NCI-H748 (cell line): ENCODE measurements at regions not wholly inside any gene's neighbourhood (a gene's known extent, or its start where the extent isn't known, plus 50 kb on each side); places are given as distances from the start of the nearest gene placed in this dataset.
"Not testable (repeated sequence)": the region's sequence is repeated elsewhere in the genome, so short reads cannot be mapped to it uniquely, and the experiment has no call there.

Source experiments
- DNase-seq: peaks from one replicate; lab custom pipeline; 2025; ENCODE audit not compliant: unreplicated experiment; lab: John Stamatoyannopoulos, UW

- no peak for DNase-seq
These were observed 150.6 kb downstream of the SI start for GRCh38 chr3:164927728-164928127.

DNA sequence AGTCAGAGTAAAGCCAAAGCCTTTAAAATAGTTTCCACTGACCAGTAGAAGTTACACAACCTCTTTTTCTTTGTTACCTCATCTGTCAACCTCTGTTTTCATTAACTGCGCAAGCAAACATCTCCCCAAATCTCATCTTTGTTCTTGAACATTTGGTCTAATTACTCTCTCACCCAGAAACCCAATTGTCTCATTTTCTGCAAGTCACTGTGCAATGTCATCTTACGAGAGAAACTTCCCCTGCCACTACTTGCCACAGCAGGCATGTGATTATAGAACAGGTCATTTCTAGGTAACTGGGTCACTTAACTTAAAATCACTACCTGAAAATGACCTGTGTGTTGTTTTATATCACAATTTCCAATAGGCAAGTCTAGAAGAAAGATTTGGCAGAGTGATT, 159.4 kb downstream of the SI start:
- no peak for DNase-seq

GRCh38 chr3:164912916-164913315, 165.4 kb downstream of the SI start:
- no peak for DNase-seq

DNA sequence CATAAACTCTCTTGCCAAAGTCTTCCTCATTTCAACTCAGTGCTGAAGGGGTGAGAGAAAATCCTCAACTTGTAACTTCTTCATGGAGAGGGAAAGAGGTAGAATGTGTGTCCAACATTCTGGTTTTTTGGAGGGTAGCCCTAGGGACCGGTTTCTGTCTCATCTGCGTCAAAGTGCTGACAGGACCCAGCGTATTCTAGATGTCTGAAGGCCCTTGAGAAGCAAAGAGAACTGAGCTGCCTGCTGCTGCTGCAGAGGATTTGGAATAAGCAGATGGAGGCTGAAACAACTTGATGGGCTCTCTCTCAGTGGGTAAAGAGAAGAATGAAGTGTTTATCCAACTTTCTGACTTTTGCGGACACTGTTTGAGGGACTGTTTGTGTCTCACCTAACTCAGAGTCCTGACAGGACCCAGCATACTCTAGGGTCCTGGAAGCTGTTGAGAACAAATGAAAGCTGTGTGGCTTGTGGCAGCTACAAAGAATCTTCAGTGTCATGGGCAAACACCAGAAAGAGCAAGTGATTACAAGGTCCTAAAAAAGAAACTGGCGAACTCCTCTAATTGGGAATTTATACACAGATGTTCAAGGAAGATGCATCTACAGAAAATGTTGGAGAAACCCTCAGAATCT, 174.4 kb downstream of the SI start:
- DNase-seq = peak; percentile 73

GRCh38 chr3:164897342-164897741, 181.0 kb downstream of the SI start:
- DNase-seq = peak; percentile 60

DNA sequence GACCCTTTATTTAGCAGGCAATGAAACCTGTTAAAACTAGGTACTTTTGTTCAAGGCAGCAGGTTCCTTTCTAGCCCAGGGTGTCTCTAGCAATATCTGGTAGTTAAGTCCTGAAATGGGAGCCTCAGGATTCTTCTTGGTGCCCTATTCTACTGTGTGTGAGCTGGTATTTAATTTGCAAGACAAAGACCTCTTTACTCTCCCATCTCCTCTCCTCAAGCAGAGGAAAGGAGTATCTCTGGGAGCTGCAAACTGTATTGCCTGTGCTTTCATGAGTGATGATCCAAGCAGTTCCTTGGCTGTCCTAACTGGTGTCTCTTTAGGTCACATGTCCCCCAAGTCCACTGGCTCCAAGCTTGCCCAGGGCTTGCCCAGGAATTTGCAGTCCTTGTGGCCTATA, 188.2 kb downstream of the SI start:
- no peak for DNase-seq

GRCh38 chr3:164883171-164883570, 195.1 kb downstream of the SI start:
- DNase-seq = no peak

DNA sequence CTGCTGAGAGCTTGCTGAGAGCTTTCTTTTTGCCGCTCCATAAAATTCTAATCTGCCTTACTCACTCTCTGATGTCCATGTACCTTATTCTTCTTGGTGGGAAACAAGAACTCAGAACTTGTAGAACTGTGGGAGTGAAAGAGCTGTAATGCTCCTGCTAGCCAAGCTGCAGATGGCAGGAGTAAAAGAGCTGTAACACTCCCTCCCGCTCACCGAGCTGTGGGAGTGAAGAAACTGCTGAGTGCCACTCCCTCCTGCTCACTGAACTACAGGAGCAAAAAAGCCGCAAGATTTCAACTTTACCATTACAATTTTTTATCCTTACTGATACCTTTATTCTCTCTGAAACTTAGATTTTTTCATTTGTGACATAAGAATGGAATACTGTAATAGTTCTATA, 199.1 kb downstream of the SI start:
- DNase-seq = peak; percentile 2

GRCh38 chr3:164864454-164864853, 213.8 kb downstream of the SI start:
- no peak for DNase-seq

DNA sequence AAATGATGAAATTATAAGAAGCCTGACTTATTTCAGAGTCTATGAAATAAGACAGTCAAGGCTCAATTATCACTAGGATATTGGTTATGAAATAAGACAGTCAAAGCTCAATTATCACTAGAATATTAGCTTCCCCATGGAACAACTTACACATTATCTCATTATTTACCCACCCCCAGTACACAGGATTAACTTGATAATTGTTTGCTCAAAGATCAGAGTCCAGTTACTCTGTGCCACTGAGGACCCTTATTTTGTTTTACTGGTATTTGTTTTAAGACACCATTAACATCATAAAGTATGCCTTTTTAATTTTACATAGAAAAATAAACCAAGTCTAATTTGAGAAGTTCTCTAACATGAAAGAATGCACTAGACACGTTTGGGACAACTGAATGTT, 225.4 kb downstream of the SI start:
- DNase-seq = no peak

DNA sequence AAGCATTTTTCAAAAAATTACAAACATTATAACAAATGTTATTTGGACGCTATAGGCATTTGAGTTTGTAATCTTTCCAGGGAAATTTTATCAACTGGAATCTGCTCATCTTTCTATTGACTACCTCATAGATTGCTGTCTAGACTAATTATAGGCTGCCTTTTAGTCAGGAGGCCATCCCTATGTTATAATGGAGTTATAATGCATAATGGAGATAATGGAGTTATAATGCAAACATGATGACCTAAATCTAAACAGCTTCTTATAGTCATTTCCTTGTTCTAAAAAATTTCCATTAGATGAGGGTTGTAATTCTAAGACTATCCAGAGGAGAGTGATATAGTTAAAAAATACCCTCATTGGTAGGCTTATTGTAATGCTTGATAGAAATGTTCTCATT, 226.4 kb downstream of the SI start:
- peak; percentile 38 for DNase-seq

DNA sequence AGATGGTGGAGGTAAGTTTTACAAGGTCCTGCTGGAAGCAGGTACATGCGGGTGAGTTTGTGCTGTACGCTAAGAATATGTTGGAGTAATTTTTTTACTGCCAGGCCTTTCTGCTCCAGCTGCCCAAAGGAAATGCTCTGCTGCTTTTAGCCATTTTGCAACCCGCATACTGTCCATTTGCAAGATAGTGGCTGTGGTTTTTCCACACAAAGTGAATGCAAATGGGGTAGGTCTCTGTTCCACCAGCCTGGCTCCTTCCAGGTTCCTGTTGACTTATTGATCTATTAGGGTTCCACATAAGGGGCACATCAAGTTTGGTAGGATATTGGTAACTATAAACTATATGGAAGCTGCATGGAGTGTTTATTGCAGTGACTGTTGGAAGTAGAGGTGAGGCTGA, 227.1 kb downstream of the SI start:
- no peak for DNase-seq

GRCh38 chr3:164848923-164849322, 229.4 kb downstream of the SI start:
- no peak for DNase-seq

DNA sequence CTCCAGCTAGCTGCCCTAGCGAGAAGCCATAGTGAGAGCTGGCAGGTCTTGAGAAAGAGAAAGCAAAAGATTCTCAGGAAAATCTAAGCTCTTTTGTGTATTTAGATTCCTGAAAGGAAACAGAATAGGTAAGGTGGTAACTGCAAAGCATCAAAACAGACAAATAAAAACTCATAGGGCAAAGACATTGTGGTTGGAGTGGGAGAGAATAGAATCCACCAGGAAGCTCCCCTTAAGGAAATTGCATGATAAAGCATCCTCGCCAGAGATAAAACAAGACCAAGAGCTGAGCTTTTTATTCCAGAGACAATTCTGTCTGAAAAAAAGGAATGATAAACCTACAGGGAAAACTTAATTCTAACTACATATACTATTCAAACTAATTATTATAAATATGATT, 232.6 kb downstream of the SI start:
- DNase-seq = no peak

- no peak for DNase-seq
These were observed 246.1 kb downstream of the SI start for GRCh38 chr3:164832216-164832615.

DNA sequence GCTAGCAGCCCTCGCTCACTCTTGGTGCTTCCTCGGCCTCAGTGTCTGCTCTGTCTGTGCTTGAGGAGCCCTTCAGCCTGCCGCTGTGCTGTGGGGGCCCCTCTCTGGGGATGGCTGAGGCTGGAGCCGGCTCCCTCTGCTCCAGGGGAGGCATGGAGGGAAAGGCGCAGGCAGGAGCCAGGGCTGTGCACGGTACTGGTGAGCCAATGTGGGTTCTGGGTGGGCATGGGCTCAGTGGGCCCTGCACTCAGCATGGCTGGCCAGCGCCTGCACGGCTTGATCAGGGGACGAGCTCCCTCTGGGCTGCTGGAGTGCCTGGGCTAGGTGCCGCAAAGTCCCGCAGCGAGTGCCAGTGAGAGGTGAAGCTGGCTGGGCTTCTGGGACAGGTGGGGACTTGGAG, 260.0 kb downstream of the SI start:
- DNase-seq = no peak

DNA sequence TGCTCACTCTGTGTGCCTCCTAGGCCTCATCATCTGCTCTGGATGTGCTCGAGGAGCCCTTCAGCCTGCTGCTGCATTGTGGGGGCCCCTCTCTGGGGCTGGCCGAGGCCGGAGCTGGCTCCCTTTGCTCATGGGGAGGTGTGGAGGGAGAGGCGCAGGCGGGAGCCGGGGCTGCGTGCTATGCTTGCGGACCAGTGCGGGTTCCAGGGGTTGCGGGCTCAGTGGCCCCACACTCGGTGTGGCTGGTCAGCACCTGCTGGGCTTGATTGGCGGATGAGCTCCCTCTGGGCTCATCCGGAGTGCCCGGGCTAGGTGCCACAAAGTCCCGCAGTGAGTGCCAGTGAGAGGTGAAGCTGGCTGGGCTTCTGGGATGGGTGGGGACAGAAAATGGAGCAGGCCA, 264.2 kb downstream of the SI start:
- DNase-seq = no peak

DNA sequence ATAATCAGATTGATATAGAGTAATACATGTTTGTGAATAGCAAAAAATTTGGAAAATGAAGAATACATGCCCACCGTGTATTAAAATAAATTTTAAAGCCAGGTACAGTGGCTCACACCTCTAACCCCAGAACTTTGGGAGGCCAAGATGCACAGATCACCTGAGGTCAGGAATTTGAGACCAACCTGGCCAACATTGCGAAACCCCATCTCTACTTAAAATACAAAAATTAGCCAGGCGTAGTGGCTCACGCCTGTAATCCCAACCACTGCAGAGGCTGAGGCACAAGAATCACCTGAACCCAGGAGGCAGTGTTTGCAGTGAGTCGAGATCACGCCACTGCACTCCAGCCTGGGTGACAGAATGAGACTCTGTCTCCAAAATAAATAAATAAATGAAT, 266.3 kb downstream of the SI start:
- DNase-seq = no peak

DNA sequence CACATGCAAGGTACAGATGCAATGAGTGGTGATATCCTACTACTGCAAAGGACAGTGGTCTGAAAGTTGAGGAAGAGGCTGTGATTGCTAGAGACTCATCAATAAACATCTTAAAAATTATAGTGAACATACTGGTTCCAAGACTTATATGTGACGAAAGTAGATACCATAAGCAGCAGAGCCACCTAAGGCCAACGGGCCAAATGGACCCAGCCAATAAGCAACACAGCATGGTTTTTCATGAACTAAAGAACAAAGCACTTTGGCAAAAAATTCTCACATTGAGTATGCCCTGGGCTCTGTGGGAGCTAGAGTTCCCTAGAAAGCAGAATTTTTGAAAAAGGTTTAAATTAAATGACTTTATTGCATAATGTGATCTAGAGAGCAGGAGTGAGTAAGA, 272.1 kb downstream of the SI start:
- peak; percentile 22 for DNase-seq

GRCh38 chr3:164794099-164794498, 284.2 kb downstream of the SI start:
- DNase-seq = no peak

DNA sequence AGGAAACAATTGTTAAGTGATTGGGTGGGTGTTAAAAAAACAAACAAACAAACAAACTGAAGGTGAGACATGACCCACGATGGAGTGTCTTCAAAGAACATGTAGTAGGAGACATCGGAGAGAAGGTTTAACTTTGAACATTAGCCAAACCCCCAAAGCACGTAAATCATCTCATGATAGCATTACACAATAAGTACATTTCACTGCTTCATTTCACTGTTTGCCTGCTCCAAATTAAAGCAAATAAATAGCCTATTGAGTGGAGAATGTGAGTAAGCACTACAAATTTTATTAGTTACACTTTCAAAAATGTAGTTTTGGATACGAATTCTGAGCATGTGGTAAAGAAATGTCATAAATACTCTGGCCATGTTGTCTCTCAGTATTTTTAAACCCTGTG, 287.0 kb downstream of the SI start:
- DNase-seq = peak; percentile 13

DNA sequence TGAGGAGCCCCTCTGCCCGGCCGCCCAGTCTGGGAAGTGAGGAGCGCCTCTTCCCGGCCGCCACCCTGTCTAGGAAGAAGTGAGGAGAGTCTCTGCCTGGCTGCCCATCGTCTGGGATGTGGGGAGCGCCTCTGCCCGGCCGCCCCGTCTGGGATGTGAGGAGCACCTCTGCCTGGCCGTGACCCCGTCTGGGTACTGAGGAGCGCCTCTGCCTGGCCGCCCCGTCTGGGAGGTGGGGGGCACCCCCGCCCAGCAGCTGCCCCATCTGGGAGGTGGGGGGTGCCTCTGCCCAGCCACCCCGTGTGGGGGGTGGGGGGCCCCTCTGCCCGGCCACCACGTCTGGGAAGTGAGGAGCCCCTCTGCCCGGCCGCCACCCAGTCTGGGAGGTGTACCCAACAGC, 293.9 kb downstream of the SI start:
- DNase-seq = not testable (repeated sequence)

DNA sequence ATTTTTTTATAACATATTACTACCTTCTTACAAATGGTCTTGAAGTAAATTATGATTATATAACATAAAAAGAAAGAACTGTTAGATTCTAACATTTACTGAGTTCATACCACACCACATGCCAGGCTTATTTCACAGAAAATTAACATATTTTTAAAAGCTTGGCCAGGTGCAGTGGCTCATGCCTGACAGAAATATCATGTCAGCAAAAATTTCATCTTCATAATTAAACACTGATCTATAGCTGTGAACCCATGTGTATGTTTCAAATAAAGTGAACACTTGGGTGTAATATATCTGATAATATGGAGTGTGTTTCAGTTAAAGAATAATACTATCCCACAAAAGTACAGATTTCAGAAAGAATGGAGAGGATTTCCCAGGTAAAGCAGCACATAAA, 296.5 kb downstream of the SI start:
- DNase-seq = no peak

DNA sequence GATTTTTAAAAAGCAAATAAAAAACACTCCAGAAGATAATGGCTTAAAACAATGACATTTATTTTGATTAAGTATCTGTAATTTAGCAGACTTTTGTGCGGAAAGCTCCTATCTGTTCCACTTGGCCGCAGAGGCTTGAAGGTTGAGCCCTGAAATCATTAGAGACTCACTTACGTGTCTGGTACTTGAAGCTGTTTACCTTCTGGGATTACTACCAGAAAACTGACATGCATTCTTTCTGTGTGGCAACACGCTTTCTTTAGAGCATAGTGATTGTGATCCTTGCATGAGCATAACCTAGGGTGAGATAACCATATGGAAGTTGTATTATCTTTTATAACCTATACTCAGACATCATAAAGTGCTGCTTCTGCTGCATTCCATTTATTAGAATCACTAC, 298.5 kb downstream of the SI start:
- DNase-seq = peak; percentile 77
